GM12878 (cell line): ENCODE measurements at regions not wholly inside any gene's neighbourhood (a gene's known extent, or its start where the extent isn't known, plus 50 kb on each side); places are given as distances from the start of the nearest gene placed in this dataset.

Experiments used
- ATAC-seq: fragments of 200-7000 bp; cut with Tn5 transposase; 3 replicates; pipeline ENCODE4 v1.9.1; 2020; ENCODE audit warnings: mild to moderate bottlenecking, moderate library complexity
- BruUV-seq: library from RNA; stranded (reverse); fragments of 400-500 nt; replicated peaks from 2 replicates; lab custom pipeline; 2021; lab: Mats Ljungman, UMichigan
- CTCF ChIA-PET: fragments of 300-600 bp; sonication (Branson Sonifier 250); formaldehyde crosslinking; extraction: SDS; loops from one replicate; lab custom pipeline; 2021; ENCODE audit warnings: inconsistent platforms; lab: Yijun Ruan, JAX
- POLR2A ChIA-PET: fragments of 350-600 bp; formaldehyde crosslinking; extraction: SDS; loops from one replicate; lab custom pipeline; 2021; ENCODE audit warnings: inconsistent platforms; lab: Charles Lee
- RAD21 ChIA-PET: fragments of 300-600 bp; sonication (Branson Sonifier 250); formaldehyde crosslinking; loops from one replicate; lab custom pipeline; 2023; ENCODE audit warnings: antibody characterized with exemption; ENCODE audit not compliant: unreplicated experiment; lab: Charles Lee
- SMC1A ChIA-PET: fragments of 300-600 bp; sonication (Branson Sonifier 250); formaldehyde crosslinking; loops from one replicate; lab custom pipeline; 2023; ENCODE audit not compliant: unreplicated experiment, uncharacterized antibody; lab: Charles Lee
- DNase-seq: peaks from one replicate; pipeline ENCODE4 v3.0.0-alpha.2; 2011; ENCODE audit warnings: low read depth, low spot score
- FAIRE-seq: peaks from 3 replicates; lab custom pipeline; 2011; peaks lifted over from hg19 to GRCh38; lab: Jason Lieb, UNC
- H2AFZ ChIP-seq: 2 replicates; pipeline ENCODE4 v1.6.0; 2011; ENCODE audit warnings: low read depth, low read length, control low read depth; ENCODE audit not compliant: control insufficient read depth
- H3K27ac ChIP-seq: 2 replicates; pipeline ENCODE4 v1.5.1; 2011; ENCODE audit warnings: control low read depth; ENCODE audit not compliant: control insufficient read depth, insufficient read depth
- H3K27me3 ChIP-seq, 2 experiments: replicated peaks in 1 of 2; 2 replicates each; pipeline versions ENCODE4 v1.6.0 to v1.6.1; 2011; ENCODE audit warnings: low read length in 1 of 2; ENCODE audit not compliant: control insufficient read depth in 2 of 2, insufficient read depth in 2 of 2
- H3K36me3 ChIP-seq, 2 experiments: 2 replicates each; pipeline ENCODE4 v1.5.1; 2011; ENCODE audit warnings: low read length in 1 of 2; ENCODE audit not compliant: control insufficient read depth in 2 of 2, insufficient read depth in 2 of 2
- H3K4me1 ChIP-seq: 2 replicates; pipeline ENCODE4 v1.6.1; 2011; ENCODE audit warnings: mild to moderate bottlenecking, low read length, moderate library complexity, mixed read lengths; ENCODE audit not compliant: control insufficient read depth, insufficient read depth
- H3K4me2 ChIP-seq: 2 replicates; pipeline ENCODE4 v1.6.0; 2011; ENCODE audit warnings: control low read depth; ENCODE audit not compliant: control insufficient read depth, insufficient read depth
- H3K4me3 ChIP-seq: fragments of 200-600 bp; sonication (generic); 2 replicates; pipeline ENCODE4 v1.5.1; 2016
- H3K79me2 ChIP-seq: 2 replicates; pipeline ENCODE4 v1.6.0; 2011; ENCODE audit warnings: low read length; ENCODE audit not compliant: control insufficient read depth, insufficient read depth
- H3K9ac ChIP-seq: 2 replicates; pipeline ENCODE4 v1.8.0; 2011; ENCODE audit warnings: low read length, control low read depth, mixed read lengths; ENCODE audit not compliant: control insufficient read depth, insufficient read depth
- H3K9me3 ChIP-seq: replicated peaks from 3 replicates; pipeline ENCODE4 v1.5.1; 2011; ENCODE audit warnings: mild to moderate bottlenecking, low read length; ENCODE audit not compliant: control insufficient read depth, insufficient read depth
- H4K20me1 ChIP-seq: 2 replicates; pipeline ENCODE4 v1.6.0; 2011; ENCODE audit not compliant: control insufficient read depth, insufficient read depth
- BCLAF1 ChIP-seq: fragments of 450-650 bp; IDR thresholded peaks from 2 replicates; pipeline ENCODE4 v1.6.1; 2017; ENCODE audit warnings: antibody characterized with exemption, mild to moderate bottlenecking, moderate library complexity
- CBX5 ChIP-seq: sonication (generic); IDR thresholded peaks from 2 replicates; pipeline ENCODE4 v1.6.1; 2016; ENCODE audit warnings: low read depth, moderate library complexity, mild to moderate bottlenecking, inconsistent platforms
- CHD4 ChIP-seq: fragments of 200-600 bp; sonication (generic); IDR thresholded peaks from 2 replicates; pipeline ENCODE4 v1.6.1; 2016; ENCODE audit warnings: mild to moderate bottlenecking
- HDAC6 ChIP-seq: fragments of 200-600 bp; sonication (generic); IDR thresholded peaks from one replicate; pipeline ENCODE4 v1.8.0; 2017; ENCODE audit warnings: antibody characterized with exemption; ENCODE audit not compliant: unreplicated experiment
- HSF1 ChIP-seq: fragments of 150-350 bp; IDR thresholded peaks from 2 replicates; pipeline ENCODE4 v1.6.1; 2014; ENCODE audit warnings: mild to moderate bottlenecking, low read depth, low read length
- JUND ChIP-seq: IDR thresholded peaks from 2 replicates; pipeline ENCODE4 v1.6.1; 2012; ENCODE audit warnings: low read depth, mild to moderate bottlenecking, low read length, improper control_type of control experiment, moderate library complexity
- MXI1 ChIP-seq: fragments of 150-350 bp; IDR thresholded peaks from 2 replicates; pipeline ENCODE4 v1.6.1; 2011; ENCODE audit warnings: low read depth, mild to moderate bottlenecking, inconsistent platforms, low read length, improper control_type of control experiment
- NR2C2 ChIP-seq: IDR thresholded peaks from 2 replicates; pipeline ENCODE4 v1.6.1; 2011; ENCODE audit warnings: borderline replicate concordance, low read depth; ENCODE audit not compliant: control insufficient read depth, insufficient read length
- PBX3 ChIP-seq: IDR thresholded peaks from 2 replicates; pipeline ENCODE4 v1.6.1; 2011; ENCODE audit warnings: mild to moderate bottlenecking, low read depth, low read length, moderate library complexity; ENCODE audit not compliant: insufficient replicate concordance
- SPI1 ChIP-seq: IDR thresholded peaks from 2 replicates; pipeline ENCODE4 v1.6.1; 2011; ENCODE audit warnings: low read depth, mild to moderate bottlenecking, low read length, moderate library complexity, borderline replicate concordance; ENCODE audit not compliant: insufficient read depth
- STAT3 ChIP-seq: IDR thresholded peaks from 2 replicates; pipeline ENCODE4 v1.6.1; 2011; ENCODE audit warnings: low read depth, low read length, improper control_type of control experiment
- TCF12 ChIP-seq: IDR thresholded peaks from 2 replicates; pipeline ENCODE4 v1.6.1; 2011; ENCODE audit warnings: low read depth, mild to moderate bottlenecking, low read length
- USF1 ChIP-seq: IDR thresholded peaks from 2 replicates; pipeline ENCODE4 v1.6.1; 2011; ENCODE audit warnings: borderline replicate concordance, low read depth, mild to moderate bottlenecking, moderate library complexity, mixed read lengths, low read length; ENCODE audit not compliant: insufficient read depth; ENCODE audit errors: extremely low read length
- ZBTB4 ChIP-seq: fragments of 450-650 bp; formaldehyde crosslinking; IDR thresholded peaks from 2 replicates; pipeline ENCODE4 v1.4.0; 2022; ENCODE audit warnings: mild to moderate bottlenecking, moderate library complexity
- WGBS: methylation state at CpG from one replicate; pipeline ENCODE4 v1.1.6; 2016; ENCODE audit warnings: low lambda C conversion rate; ENCODE audit not compliant: insufficient replicate concordance, insufficient coverage; ENCODE audit errors: missing lambda C conversion rate; 5-methylcytosine and 5-hydroxymethylcytosine counted together
- in situ Hi-C: fragments of 300-500 bp; cut with MboI; formaldehyde crosslinking; loops from 9 replicates; pipeline ENCODE4 v1.14.3; 2018; ENCODE audit warnings: mixed read lengths
- intact Hi-C: fragments of 100-400 bp; cut with micrococcal nuclease; formaldehyde crosslinking; loops from one replicate; pipeline ENCODE4 v1.14.2; 2022; ENCODE audit not compliant: unreplicated experiment

GRCh38 chr2:122218596-122218995, 463.1 kb downstream of the TSN start (continued):
- no peak for TF ChIP-seq STAT3
- TF ChIP-seq HSF1: no peak
- no peak for TF ChIP-seq TCF12
- TF ChIP-seq CBX5: no peak
- TF ChIP-seq USF1: no peak
- no peak for TF ChIP-seq CHD4
- TF ChIP-seq PBX3: no peak
- no peak for TF ChIP-seq NR2C2

GRCh38 chr2:122219504-122219903, 464.1 kb downstream of the TSN start:
- H3K4me2 ChIP-seq: no peak overlapping the region
- in situ Hi-C loops (no loop called here), intact Hi-C loops (no loop called here)
- no peaks in the 10 kb centered on the region for H3K27me3 ChIP-seq
- FAIRE-seq (no peak), ATAC-seq (no peak), DNase-seq (no peak)
- WGBS: 51% methylated on average over 9 of the region's 9 CpGs
- H3K36me3 ChIP-seq: no peaks in the 10 kb centered on the region
- no peak overlapping the region for H3K4me3 ChIP-seq
- H3K9ac ChIP-seq: no peak overlapping the region
- ChIA-PET SMC1A (no interaction called here), CTCF (no interaction called here), RAD21 (no interaction called here), POLR2A (no interaction called here)
- H3K79me2 ChIP-seq: no peaks in the 10 kb centered on the region
- BruUV-seq: no TSS peak
- no peaks in the 10 kb centered on the region for H3K4me1 ChIP-seq
- H2AFZ ChIP-seq: no peak overlapping the region
- H3K27ac ChIP-seq: no peak overlapping the region
- no peaks in the 10 kb centered on the region for H4K20me1 ChIP-seq
- H3K9me3 ChIP-seq: no peaks in the 10 kb centered on the region
- TF ChIP-seq HDAC6 (no peak), SPI1 (no peak), BCLAF1 (no peak), ZBTB4 (CRISPR knock-in tag) (no peak), MXI1 (no peak), JUND (no peak)
